HepG2 (cell line): ENCODE measurements at regions not wholly inside any gene's neighbourhood (a gene's known extent, or its start where the extent isn't known, plus 50 kb on each side); places are given as distances from the start of the nearest gene placed in this dataset.

Experiments
- ATAC-seq: fragments of 200-7000 bp; cut with Tn5 transposase; 3 replicates; pipeline ENCODE4 v1.9.1; 2020; ENCODE audit warnings: mild to moderate bottlenecking, moderate library complexity
- BruUV-seq: library from RNA; stranded (reverse); fragments of 400-500 nt; replicated peaks from 2 replicates; lab custom pipeline; 2021; lab: Mats Ljungman, UMichigan
- CTCF ChIA-PET: fragments of 300-600 bp; formaldehyde crosslinking; extraction: SDS; loops from one replicate; lab custom pipeline; 2021; ENCODE audit warnings: low total read pairs, inconsistent platforms, low intra/inter-chr PET ratio; lab: Yijun Ruan, JAX
- POLR2A ChIA-PET: fragments of 350-600 bp; sonication (Branson Sonifier 250); formaldehyde crosslinking; loops from one replicate; lab custom pipeline; 2020; ENCODE audit warnings: antibody characterized with exemption, inconsistent platforms; lab: Yijun Ruan, JAX
- DNase-seq: peaks from one replicate; pipeline ENCODE4 v3.0.0-alpha.2; 2015; ENCODE audit warnings: low spot score
- FAIRE-seq: peaks from 3 replicates; lab custom pipeline; 2011; peaks lifted over from hg19 to GRCh38; lab: Jason Lieb, UNC
- H2AFZ ChIP-seq: one replicate; pipeline ENCODE4 v1.6.1; 2011; ENCODE audit warnings: low read length, inconsistent platforms
- H3K27ac ChIP-seq: fragments of 300-600 bp; 3 replicates; pipeline ENCODE4 v1.8.0; 2011; ENCODE audit warnings: mixed run types, mild to moderate bottlenecking, mixed read lengths, low read length, inconsistent platforms; ENCODE audit not compliant: insufficient read depth; ENCODE audit errors: extremely low read length
- H3K27me3 ChIP-seq, 2 experiments: fragments of 200-600 bp in 1 of 2; 2 replicates in 1 of 2; 3 replicates in 1 of 2; pipeline versions ENCODE4 v1.6.0 to v1.8.0; 2011; ENCODE audit warnings: low read length in 2 of 2, mild to moderate bottlenecking in 2 of 2, moderate library complexity in 2 of 2, inconsistent platforms in 1 of 2; ENCODE audit not compliant: insufficient read depth in 2 of 2, control insufficient read depth in 1 of 2
- H3K36me3 ChIP-seq, 2 experiments: fragments of 200-600 bp in 1 of 2; replicated peaks in 1 of 2; 2 replicates in 1 of 2; 3 replicates in 1 of 2; pipeline versions ENCODE4 v1.5.1 to v1.8.0; 2011; ENCODE audit warnings: low read length in 2 of 2, inconsistent platforms in 1 of 2; ENCODE audit not compliant: insufficient read depth in 2 of 2, control insufficient read depth in 1 of 2
- H3K4me1 ChIP-seq: 2 replicates; pipeline ENCODE4 v1.5.1; 2012; ENCODE audit warnings: low read length, inconsistent platforms; ENCODE audit not compliant: insufficient read depth
- H3K4me2 ChIP-seq: 2 replicates; pipeline ENCODE4 v1.6.0; 2011; ENCODE audit warnings: low read depth, low read length, inconsistent platforms
- H3K4me3 ChIP-seq, 3 experiments: fragments of 200-600 bp in 1 of 3; sonication (generic), shearing (Covaris generic) in 1 of 3; replicated peaks in 1 of 3; 2 replicates each; pipeline ENCODE4 v1.5.1; 2011 to 2016; ENCODE audit warnings: low read length in 3 of 3, inconsistent platforms in 2 of 3, low read depth in 2 of 3, mild to moderate bottlenecking in 2 of 3, control low read depth in 1 of 3, mixed read lengths in 1 of 3; ENCODE audit not compliant: insufficient read depth in 1 of 3
- H3K79me2 ChIP-seq: one replicate; pipeline ENCODE4 v1.6.1; 2011; ENCODE audit warnings: low read length, inconsistent platforms; ENCODE audit not compliant: insufficient read depth
- H3K9ac ChIP-seq: 2 replicates; pipeline ENCODE4 v1.6.0; 2011; ENCODE audit warnings: mild to moderate bottlenecking, low read depth, low read length, inconsistent platforms; ENCODE audit not compliant: insufficient read depth
- H3K9me3 ChIP-seq: 2 replicates; pipeline ENCODE4 v1.5.1; 2012; ENCODE audit warnings: mild to moderate bottlenecking, low read length
- H4K20me1 ChIP-seq: 2 replicates; pipeline ENCODE4 v1.6.0; 2011; ENCODE audit warnings: inconsistent platforms, mild to moderate bottlenecking, low read length, moderate library complexity; ENCODE audit not compliant: insufficient read depth
- CHCHD3 ChIP-seq: sonication (generic); formaldehyde crosslinking; IDR thresholded peaks from 2 replicates; pipeline ENCODE4 v1.8.0; 2022; ENCODE audit warnings: mild to moderate bottlenecking, missing genetic modification reagents, moderate library complexity
- ETV6 ChIP-seq: sonication (generic); formaldehyde crosslinking; conservative IDR thresholded peaks from 2 replicates; pipeline ENCODE4 v1.4.0; 2020; ENCODE audit warnings: missing genetic modification reagents
- HMG20A ChIP-seq: IDR thresholded peaks from 2 replicates; pipeline ENCODE4 v1.6.1; 2016; ENCODE audit warnings: borderline replicate concordance
- KLF12 ChIP-seq: sonication (generic); formaldehyde crosslinking; IDR thresholded peaks from 2 replicates; pipeline ENCODE4 v1.4.0; 2020; ENCODE audit warnings: missing genetic modification reagents, borderline replicate concordance
- PHB2 ChIP-seq: fragments of 450-650 bp; IDR thresholded peaks from 2 replicates; pipeline ENCODE4 v1.6.1; 2018; ENCODE audit not compliant: partially characterized antibody
- SAP130 ChIP-seq: IDR thresholded peaks from 2 replicates; pipeline ENCODE4 v1.6.1; 2016; ENCODE audit warnings: low read depth
- SMAD1 ChIP-seq: sonication (generic); formaldehyde crosslinking; IDR thresholded peaks from 2 replicates; pipeline ENCODE4 v1.4.0; 2020; ENCODE audit warnings: missing genetic modification reagents, low read depth, mild to moderate bottlenecking, borderline replicate concordance
- TCF12 ChIP-seq, 2 experiments: fragments of 450-650 bp in 1 of 2; sonication (generic) in 1 of 2; formaldehyde crosslinking in 1 of 2; IDR thresholded peaks; 2 replicates each; pipeline versions ENCODE4 v1.6.1 to v1.8.0; 2017 to 2022; ENCODE audit warnings: antibody characterized with exemption in 1 of 2, mild to moderate bottlenecking in 1 of 2, missing genetic modification reagents in 1 of 2, moderate library complexity in 1 of 2
- ZNF230 ChIP-seq: sonication (generic); formaldehyde crosslinking; IDR thresholded peaks from 2 replicates; pipeline ENCODE4 v1.4.0; 2020; ENCODE audit warnings: mild to moderate bottlenecking, missing genetic modification reagents
- ZNF546 ChIP-seq: sonication (generic); formaldehyde crosslinking; conservative IDR thresholded peaks from 2 replicates; pipeline ENCODE4 v1.8.1; 2023; ENCODE audit warnings: mild to moderate bottlenecking, missing genetic modification reagents
- ZNF547 ChIP-seq: sonication (generic); formaldehyde crosslinking; IDR thresholded peaks from 2 replicates; pipeline ENCODE4 v1.5.1; 2020; ENCODE audit warnings: mild to moderate bottlenecking, missing genetic modification reagents
- ZNF672 ChIP-seq: sonication (generic); formaldehyde crosslinking; IDR thresholded peaks from 2 replicates; pipeline ENCODE4 v1.8.1; 2022; ENCODE audit warnings: missing genetic modification reagents
- WGBS: methylation state at CpG from one replicate; pipeline ENCODE4 v1.1.6; 2017; ENCODE audit warnings: low lambda C conversion rate; 5-methylcytosine and 5-hydroxymethylcytosine counted together
- in situ Hi-C: cut with HindIII; loops from 2 replicates; pipeline ENCODE4 v1.10.0; 2017; ENCODE audit warnings: low pct_unique_long_range_greater_than_20kb; ENCODE audit not compliant: extremely low pct_ligation_motif_present
- intact Hi-C: fragments of 100-400 bp; cut with micrococcal nuclease; formaldehyde crosslinking; loops from one replicate; pipeline ENCODE4 v1.10.0; 2022; ENCODE audit not compliant: unreplicated experiment
- TF ChIP-seq, protein P1 (sequence below): sonication (generic); formaldehyde crosslinking; IDR thresholded peaks from 2 replicates; pipeline ENCODE4 v1.4.0; 2020; ENCODE audit warnings: missing genetic modification reagents, low read depth, mild to moderate bottlenecking, borderline replicate concordance
- TF ChIP-seq, protein P2 (sequence below): sonication (generic); formaldehyde crosslinking; IDR thresholded peaks from 2 replicates; pipeline ENCODE4 v1.8.0; 2022; ENCODE audit warnings: missing genetic modification reagents, mild to moderate bottlenecking, moderate library complexity, borderline replicate concordance
- TF ChIP-seq, protein P3 (sequence below): sonication (generic); formaldehyde crosslinking; IDR thresholded peaks from 2 replicates; pipeline ENCODE4 v1.9.0; 2021; ENCODE audit warnings: missing genetic modification reagents, borderline replicate concordance
- TF ChIP-seq, protein P4 (sequence below): sonication (generic); formaldehyde crosslinking; IDR thresholded peaks from 2 replicates; pipeline ENCODE4 v1.5.0; 2020; ENCODE audit warnings: mild to moderate bottlenecking, missing genetic modification reagents, borderline replicate concordance

DNA sequence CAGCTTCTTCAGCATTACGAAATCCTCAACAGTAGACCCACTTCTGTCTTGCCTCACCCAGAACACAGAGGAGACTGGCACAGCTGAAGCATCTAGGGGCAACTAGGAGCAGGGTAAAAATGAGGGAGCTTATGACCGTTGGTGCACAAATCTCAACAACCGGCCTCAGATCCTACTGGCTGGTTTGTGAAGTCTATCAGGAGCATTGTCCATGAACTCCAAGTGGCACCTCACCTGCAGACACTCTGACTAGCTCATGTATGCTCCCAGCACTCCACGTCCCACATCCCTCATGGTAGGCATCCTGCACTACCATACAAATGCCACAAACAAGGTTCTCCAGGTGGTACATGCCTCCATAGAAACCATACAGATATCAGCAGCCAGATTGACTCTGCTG, 163.1 kb downstream of the TLE3 start:
- no peak for ATAC-seq
- Histone ChIP-seq H3K27me3 (peaks cover 0 to 7% of the 10 kb centered on the region in 2 experiments; a peak in 2 of 5 replicates), H3K4me1 (no peaks in the 10 kb centered on the region), H3K9me3 (no peaks in the 10 kb centered on the region), H3K79me2 (no peaks in the 10 kb centered on the region), H3K36me3 (no peaks in the 10 kb centered on the region), H3K4me2 (no peak overlapping the region), H3K4me3 (no peak overlapping the region), H3K9ac (no peak overlapping the region), H4K20me1 (no peaks in the 10 kb centered on the region), H2AFZ (no peak overlapping the region), H3K27ac (no peak overlapping the region)
- intact Hi-C loops: no loop called here
- ChIA-PET CTCF (no interaction called here), POLR2A (no interaction called here)
- no peak for DNase-seq
- in situ Hi-C loops: no loop called here
- no peak for FAIRE-seq
- no TSS peak for BruUV-seq
- 0% methylated on average over 2 of the region's 4 CpGs for WGBS
- TF ChIP-seq SMAD1 (CRISPR knock-in tag) (no peak), ZNF547 (CRISPR knock-in tag) (no peak), PHB2 (no peak), KLF12 (CRISPR knock-in tag) (no peak), HMG20A (CRISPR knock-in tag) (no peak), ZNF546 (no peak), TCF12 (IDR thresholded peaks at IDR 0.05) (no peak), TCF12 (CRISPR knock-in tag; IDR thresholded peaks at IDR 0.05) (no peak), ETV6 (CRISPR knock-in tag) (no peak), CHCHD3 (CRISPR knock-in tag) (no peak), SAP130 (CRISPR knock-in tag) (no peak), ZNF230 (CRISPR knock-in tag) (no peak), ZNF672 (CRISPR knock-in tag) (no peak)
- TF ChIP-seq, protein P1, sequence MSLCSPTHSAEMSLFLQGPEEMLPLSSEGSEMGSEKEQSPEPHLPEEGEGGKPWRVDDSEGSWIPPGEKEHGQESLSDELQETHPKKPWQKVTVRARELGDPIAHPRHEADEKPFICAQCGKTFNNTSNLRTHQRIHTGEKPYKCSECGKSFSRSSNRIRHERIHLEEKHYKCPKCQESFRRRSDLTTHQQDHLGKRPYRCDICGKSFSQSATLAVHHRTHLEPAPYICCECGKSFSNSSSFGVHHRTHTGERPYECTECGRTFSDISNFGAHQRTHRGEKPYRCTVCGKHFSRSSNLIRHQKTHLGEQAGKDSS: no peak
- TF ChIP-seq, protein P2, sequence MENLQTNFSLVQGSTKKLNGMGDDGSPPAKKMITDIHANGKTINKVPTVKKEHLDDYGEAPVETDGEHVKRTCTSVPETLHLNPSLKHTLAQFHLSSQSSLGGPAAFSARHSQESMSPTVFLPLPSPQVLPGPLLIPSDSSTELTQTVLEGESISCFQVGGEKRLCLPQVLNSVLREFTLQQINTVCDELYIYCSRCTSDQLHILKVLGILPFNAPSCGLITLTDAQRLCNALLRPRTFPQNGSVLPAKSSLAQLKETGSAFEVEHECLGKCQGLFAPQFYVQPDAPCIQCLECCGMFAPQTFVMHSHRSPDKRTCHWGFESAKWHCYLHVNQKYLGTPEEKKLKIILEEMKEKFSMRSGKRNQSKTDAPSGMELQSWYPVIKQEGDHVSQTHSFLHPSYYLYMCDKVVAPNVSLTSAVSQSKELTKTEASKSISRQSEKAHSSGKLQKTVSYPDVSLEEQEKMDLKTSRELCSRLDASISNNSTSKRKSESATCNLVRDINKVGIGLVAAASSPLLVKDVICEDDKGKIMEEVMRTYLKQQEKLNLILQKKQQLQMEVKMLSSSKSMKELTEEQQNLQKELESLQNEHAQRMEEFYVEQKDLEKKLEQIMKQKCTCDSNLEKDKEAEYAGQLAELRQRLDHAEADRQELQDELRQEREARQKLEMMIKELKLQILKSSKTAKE (CRISPR knock-in tag): no peak
- TF ChIP-seq, protein P3, sequence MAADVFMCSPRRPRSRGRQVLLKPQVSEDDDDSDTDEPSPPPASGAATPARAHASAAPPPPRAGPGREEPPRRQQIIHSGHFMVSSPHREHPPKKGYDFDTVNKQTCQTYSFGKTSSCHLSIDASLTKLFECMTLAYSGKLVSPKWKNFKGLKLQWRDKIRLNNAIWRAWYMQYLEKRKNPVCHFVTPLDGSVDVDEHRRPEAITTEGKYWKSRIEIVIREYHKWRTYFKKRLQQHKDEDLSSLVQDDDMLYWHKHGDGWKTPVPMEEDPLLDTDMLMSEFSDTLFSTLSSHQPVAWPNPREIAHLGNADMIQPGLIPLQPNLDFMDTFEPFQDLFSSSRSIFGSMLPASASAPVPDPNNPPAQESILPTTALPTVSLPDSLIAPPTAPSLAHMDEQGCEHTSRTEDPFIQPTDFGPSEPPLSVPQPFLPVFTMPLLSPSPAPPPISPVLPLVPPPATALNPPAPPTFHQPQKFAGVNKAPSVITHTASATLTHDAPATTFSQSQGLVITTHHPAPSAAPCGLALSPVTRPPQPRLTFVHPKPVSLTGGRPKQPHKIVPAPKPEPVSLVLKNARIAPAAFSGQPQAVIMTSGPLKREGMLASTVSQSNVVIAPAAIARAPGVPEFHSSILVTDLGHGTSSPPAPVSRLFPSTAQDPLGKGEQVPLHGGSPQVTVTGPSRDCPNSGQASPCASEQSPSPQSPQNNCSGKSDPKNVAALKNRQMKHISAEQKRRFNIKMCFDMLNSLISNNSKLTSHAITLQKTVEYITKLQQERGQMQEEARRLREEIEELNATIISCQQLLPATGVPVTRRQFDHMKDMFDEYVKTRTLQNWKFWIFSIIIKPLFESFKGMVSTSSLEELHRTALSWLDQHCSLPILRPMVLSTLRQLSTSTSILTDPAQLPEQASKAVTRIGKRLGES (CRISPR knock-in tag): no peak
- TF ChIP-seq, protein P4, sequence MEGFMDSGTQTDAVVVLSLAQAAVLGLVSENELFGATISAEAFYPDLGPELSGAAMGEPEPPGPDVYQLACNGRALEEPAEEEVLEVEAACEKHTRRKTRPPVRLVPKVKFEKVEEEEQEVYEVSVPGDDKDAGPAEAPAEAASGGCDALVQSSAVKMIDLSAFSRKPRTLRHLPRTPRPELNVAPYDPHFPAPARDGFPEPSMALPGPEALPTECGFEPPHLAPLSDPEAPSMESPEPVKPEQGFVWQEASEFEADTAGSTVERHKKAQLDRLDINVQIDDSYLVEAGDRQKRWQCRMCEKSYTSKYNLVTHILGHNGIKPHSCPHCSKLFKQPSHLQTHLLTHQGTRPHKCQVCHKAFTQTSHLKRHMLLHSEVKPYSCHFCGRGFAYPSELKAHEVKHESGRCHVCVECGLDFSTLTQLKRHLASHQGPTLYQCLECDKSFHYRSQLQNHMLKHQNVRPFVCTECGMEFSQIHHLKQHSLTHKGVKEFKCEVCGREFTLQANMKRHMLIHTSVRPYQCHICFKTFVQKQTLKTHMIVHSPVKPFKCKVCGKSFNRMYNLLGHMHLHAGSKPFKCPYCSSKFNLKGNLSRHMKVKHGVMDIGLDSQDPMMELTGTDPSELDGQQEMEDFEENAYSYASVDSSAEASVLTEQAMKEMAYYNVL (CRISPR knock-in tag): no peak
